ENCODE measurements at regions not wholly inside any gene's neighbourhood (a gene's known extent, or its start where the extent isn't known, plus 50 kb on each side); places are given as distances from the start of the nearest gene placed in this dataset.

- Histone ChIP-seq H2BK5ac (ENCODE audit: low read length) (no peak overlapping the region), H3K4me2 (ENCODE audit: insufficient read depth, low read length, poor library complexity, severe bottlenecking) (no peak overlapping the region), H3K23ac (ENCODE audit: low read depth, low read length, poor library complexity) (no peak overlapping the region), H3K27me3 (ENCODE audit: control insufficient read depth in 3 of 3, insufficient read depth in 3 of 3, low read depth in 1 of 3, low read length in 3 of 3) (no peaks in the 10 kb centered on the region), H3K14ac (ENCODE audit: low read length) (no peak overlapping the region), H3K9ac (ENCODE audit: low read depth, low read length, poor library complexity) (no peak overlapping the region), H3K36me3 (replicated peaks in 1 of 2; ENCODE audit: control insufficient read depth in 2 of 2, insufficient read depth in 2 of 2, low read length in 2 of 2) (no peaks in the 10 kb centered on the region), H3K4me1 (ENCODE audit: control insufficient read depth in 2 of 2, insufficient read depth in 1 of 2, low read depth in 1 of 2, low read length in 2 of 2) (peaks cover 8% of the 10 kb centered on the region in 2 donors), H2BK12ac (ENCODE audit: low read length) (no peak overlapping the region), H2AK5ac (ENCODE audit: low read depth, low read length) (no peak overlapping the region), H2BK120ac (ENCODE audit: low read depth, low read length) (no peak overlapping the region), H2AFZ (ENCODE audit: low read length) (no peak overlapping the region), H2BK15ac (ENCODE audit: low read length) (no peak overlapping the region), H3K27ac (replicated peaks; ENCODE audit: low read length) (no peak overlapping the region), H4K8ac (ENCODE audit: low read depth, low read length) (no peak overlapping the region), H3K4ac (ENCODE audit: low read length) (no peak overlapping the region), H3K79me1 (ENCODE audit: low read depth, low read length) (no peaks in the 10 kb centered on the region), H3K9me3 (replicated peaks in 1 of 2; ENCODE audit: control insufficient read depth in 2 of 2, insufficient read depth in 1 of 2, low read depth in 1 of 2, low read length in 2 of 2) (peaks cover 2 to 10% of the 10 kb centered on the region in 2 donors), H3K4me3 (ENCODE audit: low read length in 2 of 2) (no peak overlapping the region), H3K18ac (ENCODE audit: low read length) (no peak overlapping the region), H4K91ac (ENCODE audit: low read depth, low read length, poor library complexity) (no peak overlapping the region)
- no CpG with 5 or more reads among the region's 1 CpG for WGBS, 2 donors (ENCODE audit: extremely low coverage in 2 of 2, insufficient read length in 2 of 2, insufficient replicate concordance in 1 of 2)
- no peak for DNase-seq (ENCODE audit: low spot score)
Observed at GRCh38 chr2:8531481-8531880, 150.4 kb upstream of the ID2 start.

GRCh38 chr2:8532438-8532837 is 149.4 kb upstream of the ID2 start:
- Histone ChIP-seq H3K4me2 (ENCODE audit: insufficient read depth, low read length, poor library complexity, severe bottlenecking) (no peak overlapping the region), H3K18ac (ENCODE audit: low read length) (no peak overlapping the region), H2BK12ac (ENCODE audit: low read length) (no peak overlapping the region), H3K4ac (ENCODE audit: low read length) (no peak overlapping the region), H3K14ac (ENCODE audit: low read length) (no peak overlapping the region), H3K9me3 (replicated peaks in 1 of 2; ENCODE audit: control insufficient read depth in 2 of 2, insufficient read depth in 1 of 2, low read depth in 1 of 2, low read length in 2 of 2) (peaks cover 2 to 10% of the 10 kb centered on the region in 2 donors), H3K79me1 (ENCODE audit: low read depth, low read length) (no peaks in the 10 kb centered on the region), H2AK5ac (ENCODE audit: low read depth, low read length) (no peak overlapping the region), H3K36me3 (replicated peaks in 1 of 2; ENCODE audit: control insufficient read depth in 2 of 2, insufficient read depth in 2 of 2, low read length in 2 of 2) (no peaks in the 10 kb centered on the region), H2BK5ac (ENCODE audit: low read length) (no peak overlapping the region), H3K23ac (ENCODE audit: low read depth, low read length, poor library complexity) (no peak overlapping the region), H2BK15ac (ENCODE audit: low read length) (no peak overlapping the region), H3K27me3 (ENCODE audit: control insufficient read depth in 3 of 3, insufficient read depth in 3 of 3, low read depth in 1 of 3, low read length in 3 of 3) (no peaks in the 10 kb centered on the region), H4K8ac (ENCODE audit: low read depth, low read length) (no peak overlapping the region), H3K4me3 (ENCODE audit: low read length in 2 of 2) (no peak overlapping the region), H4K91ac (ENCODE audit: low read depth, low read length, poor library complexity) (no peak overlapping the region), H3K27ac (replicated peaks; ENCODE audit: low read length) (no peak overlapping the region), H2AFZ (ENCODE audit: low read length) (no peak overlapping the region), H3K4me1 (ENCODE audit: control insufficient read depth in 2 of 2, insufficient read depth in 1 of 2, low read depth in 1 of 2, low read length in 2 of 2) (peaks cover 8% of the 10 kb centered on the region in 2 donors), H3K9ac (ENCODE audit: low read depth, low read length, poor library complexity) (no peak overlapping the region), H2BK120ac (ENCODE audit: low read depth, low read length) (no peak overlapping the region)
- no peak for DNase-seq (ENCODE audit: low spot score)
- no CpG with 5 or more reads among the region's 5 CpGs for WGBS, 2 donors (ENCODE audit: extremely low coverage in 2 of 2, insufficient read length in 2 of 2, insufficient replicate concordance in 1 of 2)

- H2BK12ac ChIP-seq (ENCODE audit: low read length), result peak overlapping the region; percentile 25
- no peaks in the 10 kb centered on the region for H3K36me3 ChIP-seq (replicated peaks in 1 of 2; ENCODE audit: control insufficient read depth in 2 of 2, insufficient read depth in 2 of 2, low read length in 2 of 2)
- no peak overlapping the region for H2BK120ac ChIP-seq (ENCODE audit: low read depth, low read length)
- peak overlapping the region; percentile 53 for H3K18ac ChIP-seq (ENCODE audit: low read length)
- no peak overlapping the region for H3K4me3 ChIP-seq (ENCODE audit: low read length in 2 of 2)
- no peak overlapping the region for H4K91ac ChIP-seq (ENCODE audit: low read depth, low read length, poor library complexity)
- H2AFZ ChIP-seq (ENCODE audit: low read length), result no peak overlapping the region
- WGBS, 2 donors (ENCODE audit: extremely low coverage in 2 of 2, insufficient read length in 2 of 2, insufficient replicate concordance in 1 of 2), result no CpG with 5 or more reads among the region's 8 CpGs
- H4K8ac ChIP-seq (ENCODE audit: low read depth, low read length), result no peak overlapping the region
- no peak overlapping the region for H3K27ac ChIP-seq (replicated peaks; ENCODE audit: low read length)
- H3K27me3 ChIP-seq (ENCODE audit: control insufficient read depth in 3 of 3, insufficient read depth in 3 of 3, low read depth in 1 of 3, low read length in 3 of 3), result no peaks in the 10 kb centered on the region
- no peak overlapping the region for H3K4ac ChIP-seq (ENCODE audit: low read length)
- DNase-seq (ENCODE audit: low spot score), result no peak
- H3K23ac ChIP-seq (ENCODE audit: low read depth, low read length, poor library complexity), result no peak overlapping the region
- H3K4me1 ChIP-seq (ENCODE audit: control insufficient read depth in 2 of 2, insufficient read depth in 1 of 2, low read depth in 1 of 2, low read length in 2 of 2), result peaks cover 8% of the 10 kb centered on the region in 2 donors
- no peak overlapping the region for H2BK5ac ChIP-seq (ENCODE audit: low read length)
- no peak overlapping the region for H3K9ac ChIP-seq (ENCODE audit: low read depth, low read length, poor library complexity)
- H3K9me3 ChIP-seq (replicated peaks in 1 of 2; ENCODE audit: control insufficient read depth in 2 of 2, insufficient read depth in 1 of 2, low read depth in 1 of 2, low read length in 2 of 2), result peaks cover 2 to 10% of the 10 kb centered on the region in 2 donors
- no peak overlapping the region for H3K14ac ChIP-seq (ENCODE audit: low read length)
- no peak overlapping the region for H3K4me2 ChIP-seq (ENCODE audit: insufficient read depth, low read length, poor library complexity, severe bottlenecking)
- peak overlapping the region; percentile 38 for H2AK5ac ChIP-seq (ENCODE audit: low read depth, low read length)
- no peaks in the 10 kb centered on the region for H3K79me1 ChIP-seq (ENCODE audit: low read depth, low read length)
- H2BK15ac ChIP-seq (ENCODE audit: low read length), result peak overlapping the region; percentile 71
Observed at GRCh38 chr2:8533923-8534322, 147.9 kb upstream of the ID2 start.

- Histone ChIP-seq H3K9me3 (replicated peaks in 1 of 2; ENCODE audit: control insufficient read depth in 2 of 2, insufficient read depth in 1 of 2, low read depth in 1 of 2, low read length in 2 of 2) (peaks cover 2 to 10% of the 10 kb centered on the region in 2 donors), H3K23ac (ENCODE audit: low read depth, low read length, poor library complexity) (no peak overlapping the region), H2BK15ac (ENCODE audit: low read length) (peak overlapping the region; percentile 71), H2BK12ac (ENCODE audit: low read length) (no peak overlapping the region), H2BK5ac (ENCODE audit: low read length) (no peak overlapping the region), H4K91ac (ENCODE audit: low read depth, low read length, poor library complexity) (peak overlapping the region; percentile 5), H2AK5ac (ENCODE audit: low read depth, low read length) (peak overlapping the region; percentile 38), H3K27me3 (ENCODE audit: control insufficient read depth in 3 of 3, insufficient read depth in 3 of 3, low read depth in 1 of 3, low read length in 3 of 3) (no peaks in the 10 kb centered on the region), H3K9ac (ENCODE audit: low read depth, low read length, poor library complexity) (no peak overlapping the region), H3K4me3 (ENCODE audit: low read length in 2 of 2) (no peak overlapping the region), H3K27ac (replicated peaks; ENCODE audit: low read length) (no peak overlapping the region), H3K4ac (ENCODE audit: low read length) (no peak overlapping the region), H3K4me1 (ENCODE audit: control insufficient read depth in 2 of 2, insufficient read depth in 1 of 2, low read depth in 1 of 2, low read length in 2 of 2) (peaks cover 8% of the 10 kb centered on the region in 2 donors), H3K14ac (ENCODE audit: low read length) (peak overlapping the region; percentile 25), H2BK120ac (ENCODE audit: low read depth, low read length) (no peak overlapping the region), H3K36me3 (replicated peaks in 1 of 2; ENCODE audit: control insufficient read depth in 2 of 2, insufficient read depth in 2 of 2, low read length in 2 of 2) (no peaks in the 10 kb centered on the region), H3K18ac (ENCODE audit: low read length) (peak overlapping the region; percentile 86), H3K4me2 (ENCODE audit: insufficient read depth, low read length, poor library complexity, severe bottlenecking) (no peak overlapping the region), H4K8ac (ENCODE audit: low read depth, low read length) (no peak overlapping the region), H2AFZ (ENCODE audit: low read length) (peak overlapping the region; percentile 88), H3K79me1 (ENCODE audit: low read depth, low read length) (no peaks in the 10 kb centered on the region)
- WGBS, 2 donors (ENCODE audit: extremely low coverage in 2 of 2, insufficient read length in 2 of 2, insufficient replicate concordance in 1 of 2), result no CpG with 5 or more reads among the region's 12 CpGs
- no peak for DNase-seq (ENCODE audit: low spot score)
Observed at GRCh38 chr2:8534386-8534728, 147.5 kb upstream of the ID2 start.

Data from neuronal stem cell (in vitro differentiated cells).